ENCODE measurements at regions not wholly inside any gene's neighbourhood (a gene's known extent, or its start where the extent isn't known, plus 50 kb on each side); places are given as distances from the start of the nearest gene placed in this dataset.

- no peaks in the 10 kb centered on the region for H3K4me1 ChIP-seq
- no peak for DNase-seq
- H3K27me3 ChIP-seq: no peaks in the 10 kb centered on the region
- intact Hi-C loops (cut with DNase I; ENCODE audit: low total_unique reads): no loop called here
- no peak overlapping the region for H3K27ac ChIP-seq
- H3K9me3 ChIP-seq: peaks cover 0 to 2% of the 10 kb centered on the region in 2 donors
- no peaks in the 10 kb centered on the region for H3K36me3 ChIP-seq
- no peak for TF ChIP-seq POLR2A (IDR thresholded peaks at IDR 0.05)
- no peak for TF ChIP-seq CTCF (IDR thresholded peaks at IDR 0.05)
- no peak overlapping the region for H3K4me3 ChIP-seq
Observed at GRCh38 chr17:74072340-74072739, 131.1 kb upstream of the RPL38 start.

GRCh38 chr17:74076446-74076845, 127.0 kb upstream of the RPL38 start:
- intact Hi-C loops (cut with DNase I; ENCODE audit: low total_unique reads): no loop called here
- Histone ChIP-seq H3K9me3 (peaks cover 0 to 2% of the 10 kb centered on the region in 2 donors), H3K4me3 (no peak overlapping the region), H3K4me1 (no peaks in the 10 kb centered on the region), H3K27me3 (no peaks in the 10 kb centered on the region), H3K36me3 (no peaks in the 10 kb centered on the region), H3K27ac (no peak overlapping the region)
- no peak for DNase-seq
- TF ChIP-seq POLR2A (IDR thresholded peaks at IDR 0.05): no peak
- no peak for TF ChIP-seq CTCF (IDR thresholded peaks at IDR 0.05)

GRCh38 chr17:74077231-74077630, 126.2 kb upstream of the RPL38 start:
- Histone ChIP-seq H3K4me3 (no peak overlapping the region), H3K9me3 (peaks cover 0 to 2% of the 10 kb centered on the region in 2 donors), H3K27ac (no peak overlapping the region), H3K36me3 (no peaks in the 10 kb centered on the region), H3K27me3 (no peaks in the 10 kb centered on the region), H3K4me1 (no peaks in the 10 kb centered on the region)
- DNase-seq: no peak
- TF ChIP-seq CTCF (IDR thresholded peaks at IDR 0.05) (no peak), POLR2A (IDR thresholded peaks at IDR 0.05) (no peak)
- intact Hi-C loops (cut with DNase I; ENCODE audit: low total_unique reads): no loop called here

- no peak for DNase-seq
- intact Hi-C loops (cut with DNase I; ENCODE audit: low total_unique reads): no loop called here
- Histone ChIP-seq H3K27ac (no peak overlapping the region), H3K27me3 (no peaks in the 10 kb centered on the region), H3K4me1 (no peaks in the 10 kb centered on the region), H3K4me3 (no peak overlapping the region), H3K36me3 (no peaks in the 10 kb centered on the region), H3K9me3 (no peaks in the 10 kb centered on the region)
- no peak for TF ChIP-seq CTCF (IDR thresholded peaks at IDR 0.05)
- TF ChIP-seq POLR2A (IDR thresholded peaks at IDR 0.05): no peak
Observed at GRCh38 chr17:74078363-74078941, 125.0 kb upstream of the RPL38 start.

- Histone ChIP-seq H3K36me3 (no peaks in the 10 kb centered on the region), H3K27ac (no peak overlapping the region), H3K4me3 (no peak overlapping the region), H3K9me3 (no peaks in the 10 kb centered on the region), H3K4me1 (no peaks in the 10 kb centered on the region), H3K27me3 (no peaks in the 10 kb centered on the region)
- intact Hi-C loops (cut with DNase I; ENCODE audit: low total_unique reads): no loop called here
- TF ChIP-seq CTCF (IDR thresholded peaks at IDR 0.05): no peak
- no peak for TF ChIP-seq POLR2A (IDR thresholded peaks at IDR 0.05)
- no peak for DNase-seq
Observed at GRCh38 chr17:74079537-74080300, 123.8 kb upstream of the RPL38 start.

All from uterus (tissue), 3 donors.